ENCODE measurements at regions not wholly inside any gene's neighbourhood (a gene's known extent, or its start where the extent isn't known, plus 50 kb on each side); places are given as distances from the start of the nearest gene placed in this dataset.

- peak; percentile 80 for DNase-seq
Measured at GRCh38 chr5:135135530-135136226, 101.7 kb upstream of the PITX1 start.

- DNase-seq: no peak
Measured at GRCh38 chr5:135134691-135135381, 100.8 kb upstream of the PITX1 start.

DNA sequence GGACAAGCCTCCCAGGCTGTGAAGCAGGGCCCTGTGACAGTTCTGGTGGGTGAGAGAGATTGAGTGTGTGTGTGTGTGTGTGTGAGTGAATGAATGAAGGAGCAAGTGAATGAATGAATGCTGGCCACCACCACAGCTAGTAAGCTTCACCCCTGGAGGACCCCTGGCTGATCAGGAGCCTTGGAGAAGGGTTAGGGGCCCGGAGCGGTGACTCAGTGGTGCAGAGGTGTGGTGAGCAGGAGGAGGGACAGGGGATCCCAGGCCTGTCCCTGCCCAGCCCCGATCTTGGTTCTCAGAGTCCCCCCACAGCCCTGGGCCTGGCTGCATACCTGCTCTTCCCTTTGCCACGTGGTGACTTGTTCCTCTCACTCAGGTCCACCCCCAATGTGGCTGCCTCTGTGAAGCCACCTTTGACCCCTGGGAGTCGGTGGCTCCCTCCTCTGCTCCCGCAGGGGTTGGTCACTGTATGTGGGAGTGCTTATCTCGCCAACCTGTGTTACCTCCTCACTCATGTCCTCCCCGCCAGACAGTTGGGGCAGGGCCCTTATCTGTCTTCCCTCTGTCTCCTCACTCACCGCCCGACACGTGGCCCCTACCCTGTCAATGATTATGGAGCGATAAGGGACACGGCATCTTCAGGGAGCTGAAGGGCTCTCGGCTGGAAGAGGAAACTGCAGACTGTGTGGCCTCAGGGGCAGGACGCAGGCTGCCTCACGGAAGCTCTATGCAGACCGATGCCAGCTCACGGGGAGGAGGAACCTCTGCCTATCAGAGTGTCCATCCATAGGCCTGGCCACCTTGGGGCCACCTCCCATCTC lies 99.9 kb upstream of the PITX1 start:
- no peak for DNase-seq

DNA sequence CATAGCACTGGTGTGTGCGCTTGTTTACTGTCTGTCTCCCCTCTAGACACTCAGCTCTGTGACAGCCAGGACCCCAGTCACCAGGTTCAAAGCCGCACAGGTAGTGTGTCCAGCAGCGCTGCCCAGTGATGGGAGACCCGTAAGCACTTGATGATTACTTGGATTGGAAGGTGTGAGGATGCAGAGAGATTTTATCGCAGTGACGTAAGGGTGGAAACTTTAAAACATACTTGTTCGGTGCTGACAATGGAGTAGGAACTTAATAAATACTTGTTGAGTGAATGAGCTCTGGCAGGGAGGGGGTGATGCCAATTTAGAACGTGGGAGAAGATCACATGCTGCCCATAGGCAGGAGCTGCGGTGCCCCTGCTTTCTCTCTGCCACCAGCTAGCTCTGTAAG lies 99.2 kb upstream of the PITX1 start:
- no peak for DNase-seq

GRCh38 chr5:135131801-135132680 lies 98.0 kb upstream of the PITX1 start:
- no peak for DNase-seq

DNA sequence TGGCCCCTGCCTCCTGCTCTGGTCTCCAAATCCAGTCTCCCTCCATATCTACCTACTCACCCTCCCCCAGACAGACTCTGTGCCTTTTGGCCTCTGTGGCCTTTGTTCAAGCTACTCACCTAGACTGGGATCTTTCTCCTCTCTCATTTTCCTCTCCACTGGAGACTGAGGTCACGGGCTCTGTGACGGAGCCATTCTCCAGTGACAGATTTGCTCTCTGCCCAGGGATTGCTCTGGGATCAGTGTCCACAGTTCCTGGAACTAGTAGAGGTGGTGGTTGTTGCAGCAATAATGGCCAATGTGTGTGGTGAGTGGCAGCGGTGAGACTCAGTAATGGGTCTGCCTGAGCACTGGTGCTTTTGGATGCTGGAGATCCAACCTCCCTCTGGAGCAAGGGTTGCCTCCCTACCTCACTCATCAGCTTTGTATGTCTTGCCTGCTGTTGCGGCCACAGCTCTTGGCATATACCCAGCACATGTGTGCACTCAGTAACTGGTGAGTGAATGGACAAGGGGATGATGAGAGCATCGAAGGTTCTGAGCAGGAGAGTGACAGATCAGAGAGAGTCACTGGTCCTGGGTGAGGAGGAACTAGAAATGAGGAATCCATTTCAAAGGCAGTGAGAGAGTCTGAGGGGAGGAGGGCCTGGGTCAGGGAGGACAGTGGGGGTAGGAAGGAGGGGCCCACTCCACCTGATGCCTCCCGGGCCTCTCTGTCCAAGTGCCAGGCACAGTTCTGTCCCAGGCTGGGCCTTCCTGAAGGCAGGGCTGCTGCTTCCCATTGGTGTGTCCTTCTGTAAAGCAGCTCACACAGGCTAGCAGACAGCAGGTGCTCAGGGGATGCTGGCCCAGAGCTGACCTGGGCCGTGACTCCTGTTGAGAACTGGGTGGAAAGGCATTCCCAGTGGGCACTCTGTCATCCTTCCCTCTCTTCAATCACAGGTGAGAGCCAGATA lies 96.5 kb upstream of the PITX1 start:
- DNase-seq: no peak

DNA sequence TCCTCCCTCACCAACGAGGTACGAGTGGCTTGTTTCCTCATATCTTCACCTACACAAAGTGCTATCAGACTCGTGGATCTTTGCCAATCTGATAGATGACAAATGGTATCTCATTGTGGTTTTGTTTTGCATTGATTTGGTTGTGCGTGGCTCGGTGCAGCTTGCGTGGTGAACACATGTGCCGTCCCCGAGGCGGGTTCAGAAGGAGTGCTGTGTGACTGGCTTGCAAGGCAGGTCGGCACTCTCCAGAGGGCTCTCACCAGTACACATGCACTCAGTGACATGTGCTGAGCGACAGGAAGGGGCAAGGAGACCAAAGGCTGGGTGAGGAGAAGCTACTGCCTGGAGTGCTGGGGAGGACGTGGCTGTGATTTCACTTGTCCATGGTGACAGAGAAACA lies 95.3 kb upstream of the PITX1 start:
- no peak for DNase-seq

DNA sequence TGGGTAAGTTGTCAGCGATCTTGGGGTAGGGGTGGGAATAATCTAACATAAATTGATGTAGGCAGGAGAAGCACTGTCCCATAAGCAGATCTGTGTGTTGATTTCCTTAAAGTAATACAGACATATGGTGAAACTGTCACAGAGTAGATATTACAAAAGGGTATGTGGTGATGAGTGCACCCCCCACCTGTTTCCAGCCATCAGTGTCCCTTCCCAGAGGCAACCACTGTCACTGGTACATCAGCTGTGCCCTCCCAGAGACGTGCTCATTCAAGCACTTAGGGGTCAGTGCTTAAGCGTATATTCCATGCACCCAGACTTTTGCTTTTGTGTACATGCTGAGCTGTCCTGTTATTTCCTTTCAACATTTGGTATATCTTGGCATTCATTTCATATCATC lies 94.3 kb upstream of the PITX1 start:
- no peak for DNase-seq

DNA sequence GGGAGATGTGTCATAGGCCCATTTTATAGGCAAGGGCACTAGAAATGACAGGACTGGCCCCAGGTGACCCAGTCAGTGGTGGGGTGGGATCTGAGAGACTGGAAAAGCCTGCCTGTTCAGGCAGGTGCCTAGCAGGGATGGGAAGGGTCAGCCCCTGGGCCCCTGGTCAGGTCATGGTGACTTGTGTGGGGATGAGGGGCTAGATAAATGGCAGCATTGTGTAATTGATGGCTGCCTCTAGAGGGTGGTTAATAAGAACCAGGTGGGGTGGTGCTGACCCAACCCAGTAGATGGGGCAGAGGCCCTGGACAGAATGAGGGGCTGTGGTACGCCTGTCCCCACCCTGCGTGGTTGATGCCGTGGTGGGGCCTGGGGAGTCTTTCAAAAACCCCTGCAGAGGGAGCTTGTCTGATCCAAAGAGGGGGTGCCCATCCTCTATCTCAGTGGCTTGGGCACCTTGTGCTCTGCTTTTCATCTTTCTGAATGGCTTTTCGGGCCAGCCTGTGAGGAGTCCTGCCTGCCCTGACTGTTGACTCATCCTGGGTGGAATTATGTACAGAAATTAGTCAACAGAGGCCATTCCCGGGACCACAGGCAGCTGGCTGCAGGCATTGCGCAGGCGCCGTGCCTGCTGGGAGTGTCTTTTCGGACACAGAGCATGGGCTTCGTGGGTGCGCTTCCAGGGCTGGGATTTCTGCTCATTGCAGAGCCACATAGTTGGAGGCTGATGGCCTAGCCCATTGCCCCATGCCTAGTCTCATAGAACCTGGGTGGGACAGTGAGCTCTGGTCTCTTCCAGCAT lies 93.6 kb upstream of the PITX1 start:
- DNase-seq: no peak

- no peak for DNase-seq
Measured at GRCh38 chr5:135126688-135127438, 92.8 kb upstream of the PITX1 start.

DNA sequence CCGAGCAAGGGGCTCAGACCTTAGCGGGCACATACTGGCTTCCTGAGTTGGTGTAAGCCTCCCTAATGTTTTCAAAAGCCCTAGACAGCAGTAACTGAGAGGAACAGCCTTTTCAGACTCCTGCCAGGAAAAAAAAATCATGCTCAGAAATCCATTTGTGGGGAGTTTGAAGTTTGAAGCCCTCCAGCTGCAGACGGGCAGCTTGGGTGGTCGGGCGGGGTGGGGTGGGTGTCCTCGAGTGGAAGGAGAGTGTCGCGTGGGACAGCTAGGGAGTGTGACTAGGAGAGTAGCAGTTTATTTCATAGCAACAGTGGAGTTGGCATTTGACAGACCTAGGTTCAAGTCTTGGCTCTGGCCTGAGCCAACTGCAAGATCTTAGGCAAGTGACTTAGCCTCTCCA lies 90.7 kb upstream of the PITX1 start:
- DNase-seq: no peak

GRCh38 chr5:135124128-135124527 lies 90.1 kb upstream of the PITX1 start:
- no peak for DNase-seq

- DNase-seq: no peak
Measured at GRCh38 chr5:135122797-135123196, 88.8 kb upstream of the PITX1 start.

DNA sequence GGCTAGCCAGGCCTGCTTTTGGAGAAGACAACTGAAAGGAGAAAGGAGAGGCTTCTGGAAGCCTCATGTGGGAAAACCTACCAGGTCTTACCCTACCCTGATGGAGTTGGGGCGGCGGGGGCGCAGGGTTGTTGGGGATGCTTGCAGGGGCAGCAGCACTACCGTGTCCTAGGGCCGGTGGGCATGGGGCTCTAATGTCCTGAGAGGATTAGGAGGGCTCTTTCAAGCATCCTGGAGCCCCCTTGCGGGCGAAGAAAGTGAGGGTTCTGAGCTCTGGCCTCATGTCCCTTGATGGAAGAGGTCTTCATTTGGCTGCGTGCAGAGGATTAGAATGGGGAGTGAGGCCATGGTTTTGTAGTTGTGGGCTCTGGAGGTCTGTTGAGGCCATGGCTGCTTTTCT lies 86.9 kb upstream of the PITX1 start:
- DNase-seq: no peak

- no peak for DNase-seq
Measured at GRCh38 chr5:135119481-135119880, 85.5 kb upstream of the PITX1 start.

DNA sequence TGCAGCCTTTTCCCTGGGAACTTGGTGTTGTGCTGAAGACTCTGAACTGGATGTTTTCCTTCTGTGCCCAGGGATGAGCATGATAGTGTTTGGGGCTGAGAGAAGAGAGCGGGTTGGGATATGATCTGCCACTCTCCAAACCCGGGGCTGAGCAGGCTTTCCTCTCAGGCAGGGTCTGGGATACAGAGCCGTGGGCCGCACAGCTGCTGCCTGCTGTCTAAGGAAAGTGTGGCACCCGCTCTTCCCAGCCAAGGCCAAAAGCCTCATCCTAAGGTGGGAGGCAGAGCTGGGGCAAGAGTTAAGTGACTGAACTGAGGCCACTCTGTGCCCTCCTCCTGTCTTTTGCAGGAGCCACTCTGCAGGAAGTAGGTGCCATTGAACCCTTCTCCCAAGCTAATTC lies 83.6 kb upstream of the PITX1 start:
- DNase-seq: no peak

- no peak for DNase-seq
Measured at GRCh38 chr5:135116160-135116561, 82.1 kb upstream of the PITX1 start.

DNA sequence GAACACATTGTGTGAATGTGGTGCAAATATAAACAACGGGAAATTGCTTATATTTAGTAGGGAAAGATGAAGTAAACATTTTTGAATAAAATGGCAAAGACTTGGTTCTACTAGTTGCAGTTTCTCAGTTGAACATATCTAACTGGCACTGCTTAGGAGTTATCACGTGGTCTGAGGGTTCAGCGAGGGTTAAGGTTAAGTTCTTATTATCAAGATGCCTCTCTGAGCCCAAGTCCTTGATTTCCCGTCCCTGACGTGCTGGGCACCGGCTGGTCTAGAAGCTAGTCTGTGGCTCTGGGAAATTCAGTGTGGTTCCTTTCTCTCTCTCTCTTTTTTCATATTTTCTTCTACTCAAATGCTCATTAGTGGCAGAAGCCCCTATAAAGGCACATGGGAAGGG lies 81.6 kb upstream of the PITX1 start:
- no peak for DNase-seq

- no peak for DNase-seq
Measured at GRCh38 chr5:135114759-135115158, 80.7 kb upstream of the PITX1 start.
